ENCODE measurements at regions not wholly inside any gene's neighbourhood (a gene's known extent, or its start where the extent isn't known, plus 50 kb on each side); places are given as distances from the start of the nearest gene placed in this dataset.

- no peak for DNase-seq
Observed at GRCh38 chr6:99064834-99065233, 117.1 kb upstream of the FBXL4 start.

DNA sequence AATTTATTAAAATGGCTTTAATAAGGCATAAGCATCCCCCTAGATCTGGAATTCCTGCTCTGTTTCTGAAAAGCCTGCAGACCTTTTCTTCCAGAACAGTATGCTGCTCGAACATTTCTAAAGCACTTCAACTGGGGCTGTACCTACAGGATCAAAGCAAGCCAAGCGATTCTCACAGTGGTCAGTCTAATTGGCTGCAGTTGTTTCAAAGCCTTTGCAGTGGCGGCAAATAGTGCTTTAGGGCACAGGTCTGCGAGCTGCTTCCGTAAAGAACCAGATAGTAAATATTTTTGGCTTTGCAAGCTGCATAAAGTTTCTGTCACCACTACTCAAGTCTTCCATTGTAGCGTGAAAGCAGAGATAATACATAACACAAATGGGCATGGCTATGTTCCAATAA is 88.9 kb upstream of the FBXL4 start:
- no peak for DNase-seq

- DNase-seq = no peak
Observed at GRCh38 chr6:99032396-99032795, 84.7 kb upstream of the FBXL4 start.

DNA sequence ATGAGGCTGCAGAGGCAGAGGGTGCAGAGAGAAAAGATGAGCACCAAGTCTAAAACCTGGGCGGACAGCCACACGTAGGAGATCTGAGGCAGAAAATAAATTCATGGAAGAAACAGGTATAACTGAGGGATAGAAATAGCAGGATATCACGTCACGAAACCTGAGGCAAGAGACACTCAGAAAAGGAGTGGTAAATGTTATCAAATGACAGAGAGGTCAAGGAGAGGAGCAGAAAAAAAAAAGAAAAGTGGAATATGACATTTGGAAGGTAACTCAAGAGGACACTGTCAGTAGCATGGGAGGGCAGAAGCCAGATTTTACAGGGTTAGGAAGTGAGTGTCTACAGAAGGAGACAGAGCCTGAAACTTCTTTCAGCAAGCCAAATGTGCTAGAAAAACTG is 84.2 kb upstream of the FBXL4 start:
- no peak for DNase-seq

DNA sequence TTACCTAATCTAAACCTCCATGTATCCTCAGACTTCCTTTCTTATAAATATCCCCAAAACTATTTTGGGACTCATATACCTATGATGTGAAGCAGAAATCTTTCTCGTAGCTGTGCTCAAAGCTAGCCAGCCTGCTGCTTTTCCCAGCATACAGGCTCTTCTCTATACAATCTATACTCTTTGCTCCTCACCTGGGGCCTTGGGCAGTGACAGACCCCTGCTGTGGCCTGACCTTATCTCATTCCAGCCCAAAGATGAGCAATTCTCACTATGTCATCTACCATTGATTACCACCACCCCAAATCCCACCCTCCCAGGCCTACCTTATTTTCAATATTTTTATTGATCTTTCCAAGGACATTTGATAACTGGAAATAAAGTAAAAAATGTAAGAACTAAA is 83.2 kb upstream of the FBXL4 start:
- no peak for DNase-seq

GRCh38 chr6:99026135-99026534 is 78.4 kb upstream of the FBXL4 start:
- DNase-seq = no peak

- no peak for DNase-seq
Observed at GRCh38 chr6:99024089-99024488, 76.3 kb upstream of the FBXL4 start.

DNA sequence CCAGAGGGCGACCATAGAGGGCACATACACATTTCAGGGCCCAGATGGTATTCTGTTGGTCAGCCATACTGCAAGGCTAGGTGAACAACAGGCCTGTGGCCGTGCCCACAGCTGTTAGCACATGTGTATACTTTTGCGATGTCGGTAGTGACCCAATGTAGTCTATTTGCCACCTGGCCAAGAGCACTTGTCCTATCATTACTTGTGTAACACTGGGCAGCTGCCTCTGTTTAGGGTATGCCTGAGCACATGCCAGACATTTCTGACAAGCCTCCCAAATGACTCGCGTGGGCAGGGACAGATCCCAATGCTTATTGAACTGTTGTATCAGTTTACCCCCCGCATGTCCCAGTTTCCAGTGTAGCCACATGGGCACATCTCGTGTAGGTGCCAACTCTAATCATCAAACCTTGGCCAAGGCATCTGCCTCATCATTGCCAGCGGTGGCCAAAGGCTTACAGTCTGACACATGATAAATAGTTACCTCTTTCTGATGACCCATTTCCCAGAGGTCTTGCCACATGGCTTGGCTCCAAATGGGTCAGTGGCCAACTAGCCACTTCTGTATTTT is 74.4 kb upstream of the FBXL4 start:
- DNase-seq = no peak

DNA sequence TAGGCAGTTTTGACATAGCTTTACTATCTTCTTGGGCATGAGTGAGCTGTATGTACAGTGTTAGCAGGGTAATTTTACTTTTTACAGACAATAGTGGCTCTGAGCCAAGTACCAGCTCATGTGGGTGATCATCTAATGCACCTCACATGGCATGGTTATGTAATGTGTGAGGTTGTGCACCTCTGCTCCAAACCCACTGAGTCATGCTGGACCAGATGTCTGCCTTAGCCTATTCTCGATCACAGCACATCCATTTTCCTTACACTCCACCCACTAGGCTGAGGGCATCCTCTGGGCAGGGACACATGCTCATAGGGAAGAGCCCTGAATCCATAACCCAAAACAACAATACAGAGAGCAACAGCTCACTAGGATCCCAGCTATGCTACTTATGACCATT is 71.6 kb upstream of the FBXL4 start:
- DNase-seq = no peak

DNA sequence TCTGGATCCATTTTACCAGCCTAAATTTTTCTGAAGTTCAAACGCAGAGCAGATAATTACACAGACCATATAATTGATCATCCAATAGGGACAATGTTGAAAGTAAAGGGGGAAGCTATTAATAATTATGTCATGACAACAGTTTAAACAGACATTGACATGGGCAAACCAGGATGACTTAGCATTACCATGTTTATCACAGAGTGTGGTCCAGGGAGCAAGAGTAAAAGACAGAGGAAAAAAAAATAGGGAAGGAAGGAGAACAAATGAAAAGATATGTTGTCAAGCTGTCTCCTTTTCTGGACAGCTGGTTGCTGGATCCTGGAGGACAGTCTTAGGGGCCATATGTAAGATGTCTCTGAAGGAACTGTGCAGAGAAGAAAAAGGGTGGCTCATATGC is 69.4 kb upstream of the FBXL4 start:
- no peak for DNase-seq

DNA sequence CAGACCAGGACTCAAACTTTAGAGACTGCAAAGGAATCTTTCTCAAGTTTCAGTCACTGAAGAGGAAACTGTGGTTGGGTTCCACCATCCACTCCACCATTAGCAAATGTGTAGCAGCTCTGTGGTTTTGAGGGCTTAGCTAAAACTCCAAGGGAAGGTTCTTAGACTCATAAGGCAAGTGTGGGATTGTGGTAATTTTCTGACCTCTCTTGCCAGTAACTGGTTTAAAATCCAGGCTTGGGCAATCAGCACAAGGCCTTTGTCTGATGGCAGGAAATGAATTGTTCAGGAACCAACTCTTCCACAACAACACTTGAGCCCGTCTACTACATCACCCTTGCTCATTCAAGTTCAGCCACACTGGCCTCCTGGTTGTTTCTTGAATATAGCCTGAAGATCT is 68.6 kb upstream of the FBXL4 start:
- DNase-seq = no peak

GRCh38 chr6:99014061-99014460 is 66.3 kb upstream of the FBXL4 start:
- DNase-seq = no peak

GRCh38 chr6:99013661-99014060 is 65.9 kb upstream of the FBXL4 start:
- DNase-seq = no peak

DNA sequence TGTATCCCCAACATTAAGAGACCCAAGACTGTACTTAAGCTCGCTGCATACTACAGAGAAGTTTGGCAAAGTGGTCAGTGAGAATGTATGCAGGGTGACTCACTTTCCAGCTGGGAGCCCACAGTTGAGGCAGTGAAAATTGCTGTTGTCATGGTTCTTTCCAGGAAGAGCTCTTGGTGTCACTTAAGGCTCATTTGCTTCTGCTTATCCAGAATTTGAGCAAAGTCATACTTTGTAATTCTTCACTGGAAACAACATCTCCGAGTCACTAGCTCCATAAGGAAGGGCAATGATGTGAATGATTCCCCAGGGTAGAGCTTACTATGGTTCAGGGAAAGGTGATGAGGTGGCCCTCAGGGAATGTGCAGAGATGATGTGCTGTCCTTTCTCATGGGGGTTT is 65.4 kb upstream of the FBXL4 start:
- DNase-seq = no peak

DNA sequence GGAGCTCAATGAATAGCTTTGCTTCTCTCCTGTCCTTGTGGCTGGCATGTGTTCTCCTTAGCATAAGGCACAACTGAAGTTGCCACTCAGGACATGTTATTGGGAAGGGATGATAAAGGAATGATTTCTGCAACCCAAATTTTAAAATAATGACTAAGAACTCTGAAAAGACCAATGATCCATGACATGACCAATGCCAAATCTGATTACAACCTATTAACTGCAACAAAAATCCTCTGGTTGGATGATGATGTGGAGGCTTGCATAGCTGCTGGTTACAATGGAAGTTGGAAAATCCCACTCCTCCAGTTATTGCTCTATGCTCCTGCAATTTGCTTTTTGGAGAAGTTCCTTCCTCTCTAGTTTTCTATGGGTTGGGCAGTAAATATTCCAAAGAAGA is 63.4 kb upstream of the FBXL4 start:
- DNase-seq = no peak

DNA sequence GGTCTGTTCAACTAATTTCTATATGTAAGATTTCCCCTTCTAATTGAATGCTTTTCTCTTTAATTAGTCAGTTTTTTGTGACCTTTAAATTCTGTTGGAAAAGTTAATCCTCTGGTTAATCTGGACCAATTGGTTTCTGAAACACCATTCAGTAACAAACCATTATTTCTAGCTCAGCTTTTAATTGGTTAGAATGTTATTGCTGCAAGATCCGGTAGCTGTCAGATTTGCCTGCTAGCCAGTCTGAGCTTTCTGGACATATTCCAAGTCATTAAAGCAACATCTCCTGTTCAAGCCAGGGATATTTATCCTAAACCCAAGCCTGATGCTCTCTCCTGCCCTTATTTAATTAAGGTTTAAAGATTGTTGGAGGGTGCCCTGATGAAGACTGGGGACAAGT is 55.1 kb upstream of the FBXL4 start:
- no peak for DNase-seq

DNA sequence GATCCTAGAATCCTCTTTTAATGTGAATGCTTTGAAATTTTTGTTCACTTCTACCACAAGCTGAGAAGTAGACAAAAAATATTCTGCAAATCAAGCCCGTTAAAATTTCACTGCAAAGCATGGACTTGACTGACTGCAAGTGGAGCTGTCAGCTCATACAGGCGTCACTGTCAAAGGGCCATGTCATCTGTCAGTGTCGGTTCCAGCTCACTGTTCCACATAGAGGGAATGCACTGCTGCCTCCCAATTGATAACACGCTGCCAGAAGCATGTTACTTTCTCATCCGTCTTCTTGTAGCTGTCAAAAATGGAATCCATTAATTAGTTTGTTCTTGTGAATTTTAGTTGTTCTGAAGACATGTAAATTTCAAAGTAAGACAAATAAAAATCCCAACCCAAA is 50.4 kb upstream of the FBXL4 start:
- no peak for DNase-seq
